DND-41 (cell line): ENCODE measurements at regions not wholly inside any gene's neighbourhood (a gene's known extent, or its start where the extent isn't known, plus 50 kb on each side); places are given as distances from the start of the nearest gene placed in this dataset.

Source experiments
- CTCF ChIP-seq: IDR thresholded peaks from 2 replicates; pipeline ENCODE4 v1.5.1; 2012; ENCODE audit warnings: borderline replicate concordance, low read length, moderate library complexity, mild to moderate bottlenecking; ENCODE audit not compliant: poor library complexity, severe bottlenecking; ENCODE audit errors: extremely low read depth
- EZH2 ChIP-seq: IDR thresholded peaks from 3 replicates; pipeline ENCODE4 v1.6.1; 2012; ENCODE audit warnings: borderline replicate concordance, low read depth, mild to moderate bottlenecking, moderate library complexity, low read length, inconsistent platforms; ENCODE audit not compliant: severe bottlenecking

GRCh38 chrX:39017716-39018115 lies 216.5 kb downstream of the MID1IP1 start:
- no peak for TF ChIP-seq CTCF
- no peak for TF ChIP-seq EZH2
